GM18519 (cell line): ENCODE measurements at regions not wholly inside any gene's neighbourhood (a gene's known extent, or its start where the extent isn't known, plus 50 kb on each side); places are given as distances from the start of the nearest gene placed in this dataset.
"Not testable (repeated sequence)": the region's sequence is repeated elsewhere in the genome, so short reads cannot be mapped to it uniquely, and the experiment has no call there.

Experiments
- ATAC-seq: cut with Tn5 transposase; IDR thresholded peaks from one replicate; pipeline ENCODE4 v1.9.1; 2021; ENCODE audit warnings: mild to moderate bottlenecking, moderate library complexity; ENCODE audit not compliant: unreplicated experiment, low FRiP score

DNA sequence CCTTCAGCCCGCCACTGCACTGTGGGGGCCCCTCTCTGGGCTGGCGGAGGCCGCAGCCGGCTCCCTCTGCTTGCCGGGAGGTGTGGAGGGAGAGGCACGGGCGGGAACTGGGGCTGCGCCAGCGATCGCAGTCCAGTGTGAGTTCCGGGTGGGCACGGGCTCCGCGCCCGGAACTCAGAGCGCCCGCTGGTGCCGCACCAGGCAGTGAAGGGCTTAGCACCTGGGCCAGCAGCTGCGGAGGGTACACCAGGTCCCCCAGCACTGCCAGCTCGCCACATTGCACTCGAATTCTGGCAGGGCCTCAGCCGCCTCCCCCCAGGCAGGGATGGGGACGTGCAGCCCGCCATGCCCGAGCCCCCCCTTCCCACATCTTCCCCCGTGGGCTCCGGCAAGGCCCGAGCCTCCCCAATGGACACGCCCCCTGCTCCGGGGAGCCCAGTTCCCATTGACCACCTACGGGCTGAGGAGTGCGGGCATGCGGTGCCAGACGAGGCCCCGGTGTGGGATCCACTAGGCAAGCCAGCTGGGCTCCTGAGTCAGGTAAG lies 135.9 kb upstream of the RFC3 start:
- ATAC-seq = no peak

DNA sequence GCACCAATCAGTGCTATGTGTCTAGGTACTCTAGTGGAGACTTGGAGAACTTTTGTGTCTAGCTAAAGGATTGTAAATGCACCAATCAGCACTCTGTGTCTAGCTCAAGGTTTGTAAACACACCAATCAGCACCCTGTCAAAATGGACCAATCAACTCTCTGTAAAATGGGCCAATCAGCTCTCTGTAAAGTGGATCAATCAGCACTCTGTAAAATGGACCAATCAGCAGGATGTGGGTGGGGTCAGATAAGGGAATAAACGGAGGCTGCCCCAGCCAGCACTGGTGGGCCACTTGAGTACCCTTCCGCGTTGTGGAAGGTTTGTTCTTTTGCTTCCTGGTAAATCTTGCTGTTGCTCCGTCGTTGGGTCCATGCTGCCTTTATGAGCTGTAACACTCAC lies 135.3 kb upstream of the RFC3 start:
- ATAC-seq = not testable (repeated sequence)

- no peak for ATAC-seq
Measured at GRCh38 chr13:33683376-33683775, 134.6 kb upstream of the RFC3 start.

- ATAC-seq = no peak
Measured at GRCh38 chr13:33684874-33685273, 133.1 kb upstream of the RFC3 start.

- ATAC-seq = no peak
Measured at GRCh38 chr13:33686772-33687480, 131.0 kb upstream of the RFC3 start.

- no peak for ATAC-seq
Measured at GRCh38 chr13:33690354-33690753, 127.6 kb upstream of the RFC3 start.

DNA sequence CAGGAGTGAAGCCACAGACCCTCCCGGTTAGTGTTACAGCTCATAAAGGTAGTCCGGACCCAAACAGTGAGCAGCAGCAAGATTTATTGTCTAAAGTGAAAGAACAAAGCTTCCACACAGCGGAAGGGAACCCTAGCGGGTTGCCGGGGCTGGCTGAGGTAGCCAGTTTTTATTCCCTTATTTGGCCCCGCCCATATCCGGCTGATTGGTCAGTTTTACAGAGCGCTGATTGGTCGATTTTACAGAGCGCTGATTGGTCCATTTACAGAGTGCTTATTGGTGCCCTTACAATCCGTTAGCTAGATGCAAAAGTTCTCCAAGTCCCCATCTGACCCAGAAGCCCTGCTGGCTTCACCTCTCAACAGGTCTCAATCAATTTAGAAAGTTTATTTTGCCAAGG lies 126.0 kb upstream of the RFC3 start:
- ATAC-seq = no peak

DNA sequence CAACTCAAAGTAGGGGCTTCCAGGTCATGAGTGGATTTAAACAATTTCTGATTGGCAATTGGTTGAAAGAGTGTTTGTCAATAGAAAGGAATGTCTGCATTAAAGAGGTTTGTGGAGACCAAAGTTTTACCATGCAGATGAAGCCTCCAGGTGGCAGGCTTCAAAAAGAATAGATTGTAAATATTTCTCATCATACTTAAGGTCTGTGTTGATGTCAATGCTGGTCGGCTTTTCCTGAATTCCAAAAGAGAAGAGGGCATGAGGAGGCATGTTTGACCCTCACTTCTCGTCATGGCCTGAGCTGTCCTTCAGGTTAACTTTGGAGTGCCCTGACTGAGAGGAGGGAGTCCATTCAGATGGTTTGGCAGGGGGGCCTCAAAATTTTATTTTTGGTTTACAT lies 125.4 kb upstream of the RFC3 start:
- ATAC-seq = no peak

DNA sequence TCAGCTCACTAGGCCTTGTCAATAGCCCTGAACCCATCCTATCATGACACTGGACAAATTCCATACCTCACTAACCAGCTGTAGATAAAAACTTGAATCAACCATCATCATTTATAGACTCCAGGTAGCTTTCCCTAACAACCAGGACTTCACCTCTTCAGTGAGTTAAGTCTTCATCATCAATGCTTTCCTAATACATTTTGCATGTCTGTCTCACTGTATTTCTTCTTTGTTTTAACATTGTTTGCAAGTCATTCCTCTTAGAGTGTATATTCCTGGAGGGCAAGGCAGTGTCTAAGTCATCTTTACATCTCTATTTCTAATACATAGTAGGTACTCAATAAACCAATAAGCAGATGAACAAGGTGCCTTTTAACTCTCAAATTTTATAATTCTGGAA lies 123.4 kb upstream of the RFC3 start:
- ATAC-seq = no peak

GRCh38 chr13:33696530-33696929 lies 121.4 kb upstream of the RFC3 start:
- no peak for ATAC-seq

DNA sequence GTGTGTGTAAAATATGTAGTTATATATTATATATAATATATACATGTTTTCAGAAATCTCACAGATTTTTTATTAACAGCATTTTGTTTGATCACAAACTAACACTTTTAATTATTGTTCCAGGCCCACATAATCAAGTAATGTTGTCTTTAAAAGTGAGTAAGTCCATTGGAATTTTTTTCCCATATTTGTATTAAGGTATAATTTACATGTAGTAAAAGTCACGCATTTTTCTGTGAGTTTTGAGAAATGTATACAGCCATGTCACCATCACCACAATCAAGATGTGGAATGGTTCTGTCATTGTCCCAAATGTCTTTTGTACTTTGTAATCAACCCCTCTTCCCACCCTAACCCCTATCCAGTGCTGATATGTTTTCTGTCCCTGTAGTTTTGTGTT lies 120.0 kb upstream of the RFC3 start:
- ATAC-seq = no peak

- no peak for ATAC-seq
Measured at GRCh38 chr13:33707449-33707848, 110.5 kb upstream of the RFC3 start.

- no peak for ATAC-seq
Measured at GRCh38 chr13:33710924-33711323, 107.0 kb upstream of the RFC3 start.

GRCh38 chr13:33711436-33711835 lies 106.5 kb upstream of the RFC3 start:
- no peak for ATAC-seq

DNA sequence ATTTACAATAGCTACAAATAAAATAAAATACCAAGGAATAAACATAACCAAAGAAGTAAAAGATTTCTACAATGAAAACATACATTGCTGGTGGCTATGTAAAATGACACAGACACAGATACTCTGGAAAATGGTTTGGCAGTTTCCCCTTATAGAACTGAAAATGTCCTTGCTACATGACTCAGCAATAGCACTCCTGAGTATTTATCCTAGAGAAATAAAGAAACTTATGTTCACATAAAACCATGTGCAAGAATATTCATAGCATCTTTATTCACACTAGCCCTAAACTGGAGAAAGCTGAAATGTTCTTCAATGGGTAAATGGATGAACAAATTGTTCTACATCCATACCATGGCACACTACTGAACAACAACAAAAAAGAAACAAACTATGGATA lies 100.2 kb upstream of the RFC3 start:
- no peak for ATAC-seq

DNA sequence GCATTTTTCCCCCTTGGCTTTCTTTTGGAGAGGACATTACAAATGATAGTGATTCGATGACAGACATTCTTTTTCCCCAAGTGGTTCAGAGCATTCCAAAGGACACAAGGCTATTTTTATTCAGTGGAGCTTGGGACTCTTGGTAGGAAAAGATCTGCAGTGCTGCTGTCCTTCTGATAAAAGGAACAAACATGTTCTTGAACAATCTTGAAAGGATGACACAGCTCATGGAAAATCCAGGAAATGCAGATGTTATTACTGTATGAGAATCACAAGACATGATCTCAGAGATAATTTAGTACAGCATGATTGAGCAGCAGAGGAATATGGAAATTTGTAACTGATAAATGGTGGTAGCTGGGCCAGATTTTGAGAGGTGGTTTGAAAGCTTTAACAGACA lies 96.2 kb upstream of the RFC3 start:
- no peak for ATAC-seq

DNA sequence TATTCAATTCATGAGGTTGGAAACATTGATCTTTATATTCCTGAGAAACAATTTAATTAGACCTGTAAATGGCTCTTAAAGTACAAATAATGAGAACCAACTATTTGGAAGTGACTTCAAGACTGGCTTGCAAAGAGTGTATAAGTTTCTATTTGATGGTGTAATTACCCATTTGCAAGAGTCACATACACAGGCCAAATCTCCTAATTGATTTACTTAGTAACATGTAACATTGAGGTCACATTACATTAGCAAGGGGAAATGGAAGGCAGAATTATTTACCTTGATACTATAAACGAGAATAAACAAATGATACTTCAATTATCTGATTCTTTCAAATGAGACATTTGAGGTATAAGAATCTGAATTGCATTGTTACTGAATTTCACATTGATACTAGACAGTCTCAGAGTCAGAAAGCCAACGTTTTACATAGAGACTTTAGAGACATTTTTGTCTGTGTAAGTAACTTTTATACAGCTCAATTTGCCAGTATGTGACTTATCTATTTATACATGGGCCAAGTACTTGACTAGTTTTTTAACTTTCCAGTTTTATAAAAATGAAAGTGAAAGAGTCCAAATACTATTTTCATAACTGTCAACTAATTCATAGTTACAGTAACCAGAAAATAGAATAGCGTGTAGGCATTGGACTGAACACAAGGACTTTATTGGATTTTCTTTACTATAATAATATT lies 95.6 kb upstream of the RFC3 start:
- ATAC-seq = peak; percentile 38

GRCh38 chr13:33723365-33723764 lies 94.6 kb upstream of the RFC3 start:
- ATAC-seq = no peak

GRCh38 chr13:33723772-33724435 lies 94.0 kb upstream of the RFC3 start:
- peak; percentile 69 for ATAC-seq

- ATAC-seq = no peak
Measured at GRCh38 chr13:33725340-33725739, 92.6 kb upstream of the RFC3 start.

DNA sequence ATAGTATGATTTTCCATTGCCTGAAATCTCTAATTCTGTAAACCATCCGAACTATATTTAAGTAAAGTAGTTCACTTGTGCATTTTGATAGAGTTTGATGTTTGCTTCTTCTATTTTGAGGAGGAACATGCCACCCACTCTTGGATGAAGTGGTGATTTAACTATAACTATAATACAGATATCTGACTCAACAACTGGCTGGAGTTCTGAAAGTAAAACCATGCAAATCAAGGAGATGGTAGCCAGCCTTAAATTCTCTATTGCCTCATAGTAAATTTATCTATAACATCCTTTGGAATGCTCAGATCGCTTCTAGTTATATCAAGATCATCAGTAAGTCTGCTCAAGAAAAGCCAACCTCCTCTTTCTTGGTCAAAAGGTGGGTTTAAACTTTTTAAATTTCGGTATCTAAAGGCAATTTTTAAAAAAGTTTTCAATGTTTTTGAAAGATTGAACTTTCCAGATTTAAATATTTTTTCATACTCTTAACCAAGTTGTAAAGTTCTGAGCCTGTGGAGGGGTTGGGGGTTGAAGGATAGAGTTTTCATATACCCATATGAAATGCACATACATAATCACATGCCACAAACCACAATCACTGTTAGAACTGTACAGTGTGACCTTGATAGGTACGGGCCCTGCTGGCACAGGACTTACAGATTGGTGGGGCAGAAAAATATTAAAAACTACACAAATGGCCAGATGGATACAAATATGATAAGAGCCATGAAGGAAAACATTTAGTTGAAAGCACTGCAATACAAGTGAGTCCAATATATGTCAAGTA lies 90.5 kb upstream of the RFC3 start:
- no peak for ATAC-seq
